HG02571 (cell line): ENCODE measurements at regions not wholly inside any gene's neighbourhood (a gene's known extent, or its start where the extent isn't known, plus 50 kb on each side); places are given as distances from the start of the nearest gene placed in this dataset.

ENCODE experiments used
- ATAC-seq: cut with Tn5 transposase; IDR thresholded peaks from one replicate; pipeline ENCODE4 v1.9.1; 2021; ENCODE audit warnings: mild to moderate bottlenecking, moderate library complexity; ENCODE audit not compliant: unreplicated experiment

GRCh38 chr13:73194310-73194709 is 135.5 kb downstream of the KLF5 start:
- no peak for ATAC-seq

GRCh38 chr13:73193554-73193953 is 134.7 kb downstream of the KLF5 start:
- ATAC-seq, result no peak

- no peak for ATAC-seq
These were observed 131.7 kb downstream of the KLF5 start for GRCh38 chr13:73190477-73190876.

- ATAC-seq, result no peak
These were observed 131.0 kb downstream of the KLF5 start for GRCh38 chr13:73189776-73190175.

GRCh38 chr13:73189362-73189761 is 130.6 kb downstream of the KLF5 start:
- ATAC-seq, result no peak

GRCh38 chr13:73187106-73187505 is 128.3 kb downstream of the KLF5 start:
- no peak for ATAC-seq

- ATAC-seq, result no peak
These were observed 121.0 kb downstream of the KLF5 start for GRCh38 chr13:73179650-73180274.

- ATAC-seq, result no peak
These were observed 119.2 kb downstream of the KLF5 start for GRCh38 chr13:73177916-73178565.

- ATAC-seq, result no peak
These were observed 118.2 kb downstream of the KLF5 start for GRCh38 chr13:73177017-73177416.

- no peak for ATAC-seq
These were observed 115.8 kb downstream of the KLF5 start for GRCh38 chr13:73174521-73175010.

- ATAC-seq, result no peak
These were observed 114.5 kb downstream of the KLF5 start for GRCh38 chr13:73173279-73173811.

- ATAC-seq, result no peak
These were observed 113.1 kb downstream of the KLF5 start for GRCh38 chr13:73171926-73172325.

DNA sequence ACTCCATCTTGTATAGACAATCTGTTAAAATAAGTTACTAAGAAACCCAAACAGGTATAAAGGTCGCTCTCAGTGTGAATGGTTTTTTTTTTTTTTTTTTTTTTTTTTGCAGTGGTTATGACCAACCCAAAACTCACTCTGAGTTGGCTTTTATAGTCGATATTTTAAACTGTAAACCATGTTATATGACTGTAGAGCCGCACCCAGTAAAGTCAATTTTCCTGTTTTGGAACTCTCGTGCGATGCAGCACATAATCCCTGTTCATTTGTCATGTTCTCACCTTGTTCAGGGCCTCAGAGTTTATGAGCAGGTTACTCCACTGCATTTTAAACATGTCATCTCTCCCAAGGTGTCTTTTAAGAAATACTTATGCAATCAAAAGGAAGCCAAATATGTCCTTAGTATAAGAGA is 112.5 kb downstream of the KLF5 start:
- ATAC-seq, result no peak

GRCh38 chr13:73169971-73170370 is 111.2 kb downstream of the KLF5 start:
- no peak for ATAC-seq

DNA sequence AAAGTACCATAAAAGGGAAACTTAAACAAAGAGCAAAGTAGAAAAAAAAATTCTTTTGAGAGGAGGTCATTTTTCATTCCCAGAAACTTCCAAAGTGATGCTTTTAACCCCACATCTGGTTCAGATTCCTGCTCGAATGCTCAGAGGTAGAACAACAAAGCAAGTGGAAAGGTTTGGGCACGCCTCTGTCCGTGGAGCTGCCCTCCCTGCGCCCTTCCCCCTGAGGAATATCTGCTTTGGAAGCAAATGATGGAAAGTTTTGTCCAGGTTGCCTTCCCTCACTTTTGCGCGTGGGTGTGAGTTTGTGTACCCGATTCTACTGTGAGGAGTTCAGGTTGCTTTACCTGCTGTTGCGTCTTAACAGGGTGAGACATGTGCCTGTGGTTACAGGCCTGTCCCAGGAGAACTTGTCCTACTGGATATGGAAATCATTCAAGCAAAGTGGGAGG is 110.2 kb downstream of the KLF5 start:
- ATAC-seq, result no peak

GRCh38 chr13:73168226-73168952 is 109.6 kb downstream of the KLF5 start:
- ATAC-seq, result no peak

GRCh38 chr13:73167028-73167820 is 108.4 kb downstream of the KLF5 start:
- ATAC-seq, result no peak

DNA sequence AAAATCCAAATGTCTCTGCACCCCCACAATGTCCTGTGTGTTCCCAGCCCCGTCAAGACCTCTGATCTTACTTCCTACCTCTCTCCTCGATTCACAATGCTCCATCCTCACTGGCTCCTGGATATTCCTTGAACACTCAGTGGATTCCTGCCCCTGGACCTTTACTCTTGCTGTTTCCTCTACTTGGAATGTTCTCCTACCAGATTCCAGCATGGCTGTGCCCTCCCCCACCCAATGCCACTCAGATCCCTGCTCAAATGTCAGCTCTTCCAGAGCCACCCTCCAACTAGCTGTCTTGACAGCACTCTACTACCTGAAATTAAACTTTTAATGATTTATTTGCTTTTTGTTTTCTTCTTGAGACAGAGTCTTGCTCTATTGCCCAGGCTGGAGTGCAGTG is 107.4 kb downstream of the KLF5 start:
- no peak for ATAC-seq

- no peak for ATAC-seq
These were observed 104.4 kb downstream of the KLF5 start for GRCh38 chr13:73162912-73163911.
